ENCODE measurements at regions not wholly inside any gene's neighbourhood (a gene's known extent, or its start where the extent isn't known, plus 50 kb on each side); places are given as distances from the start of the nearest gene placed in this dataset.

- no peak overlapping the region for H3K27ac Mint-ChIP-seq
- Histone ChIP-seq H3K4me3 (no peak overlapping the region), H3K4me2 (no peak overlapping the region), H3K79me2 (replicated peaks; ENCODE audit: insufficient read depth) (no peaks in the 10 kb centered on the region), H4K20me1 (replicated peaks; ENCODE audit: insufficient read depth) (no peaks in the 10 kb centered on the region), H3K36me3 (ENCODE audit: insufficient read depth) (no peaks in the 10 kb centered on the region), H2AFZ (no peak overlapping the region), H3K9me2 (ENCODE audit: insufficient read depth) (no peaks in the 10 kb centered on the region; the same call in 1 of the 2 replicates), H3K4me1 (ENCODE audit: insufficient read depth) (no peaks in the 10 kb centered on the region), H3F3A (replicated peaks; ENCODE audit: low read depth) (no peaks in the 10 kb centered on the region), H3K27me3 (ENCODE audit: insufficient read depth) (no peaks in the 10 kb centered on the region), H3K27ac (ENCODE audit: low read depth) (no peak overlapping the region)
- peaks cover 6% of the 10 kb centered on the region for H3K27me3 Mint-ChIP-seq (ENCODE audit: insufficient read depth, low read depth, poor library complexity)
- peaks cover 2% of the 10 kb centered on the region; the same call in 1 of the 3 replicates for H3K36me3 Mint-ChIP-seq (ENCODE audit: low read depth)
- no peak overlapping the region for H3K4me3 Mint-ChIP-seq
- no peak for TF ChIP-seq EZH2 (IDR thresholded peaks at IDR 0.05; ENCODE audit: low read depth, unreplicated experiment)
- TF ChIP-seq REST (IDR thresholded peaks at IDR 0.05; ENCODE audit: unreplicated experiment): no peak
- no peak for TF ChIP-seq ZNF114 (CRISPR knock-in tag; IDR thresholded peaks at IDR 0.05)
- TF ChIP-seq ZNF331 (CRISPR knock-in tag; IDR thresholded peaks at IDR 0.05; ENCODE audit: low read depth): no peak
- no peak for TF ChIP-seq EZH2phosphoT487 (IDR thresholded peaks at IDR 0.05; ENCODE audit: unreplicated experiment)
- no peak for TF ChIP-seq ZNF462 (CRISPR knock-in tag; IDR thresholded peaks at IDR 0.05)
- no peak for TF ChIP-seq CREB1 (CRISPR knock-in tag; IDR thresholded peaks at IDR 0.05; ENCODE audit: low read depth)
- TF ChIP-seq STAT1 (IDR thresholded peaks at IDR 0.05; ENCODE audit: unreplicated experiment): no peak
- no peak for TF ChIP-seq ETS1 (IDR thresholded peaks at IDR 0.05)
- TF ChIP-seq CTCF (conservative IDR thresholded peaks at IDR 0.05; ENCODE audit: low read depth in 2 of 2): no peak
- H3K4me1 Mint-ChIP-seq: no peaks in the 10 kb centered on the region
- ATAC-seq (no peak), DNase-seq (ENCODE audit: low spot score) (no peak)
- peaks cover 14% of the 10 kb centered on the region for H3K9me3 Mint-ChIP-seq
These were observed 160.1 kb downstream of the IRS1 start for GRCh38 chr2:226639550-226639949.
